SU-DHL-6 (cell line): ENCODE measurements at regions not wholly inside any gene's neighbourhood (a gene's known extent, or its start where the extent isn't known, plus 50 kb on each side); places are given as distances from the start of the nearest gene placed in this dataset.

Experiments used
- H2AFZ ChIP-seq: fragments of 200-600 bp; sonication (generic); 2 replicates; pipeline ENCODE4 v1.6.1; 2014; ENCODE audit warnings: low read depth, mild to moderate bottlenecking, moderate library complexity, mixed read lengths, antibody characterized with exemption, low read length; ENCODE audit not compliant: severe bottlenecking
- H3F3A ChIP-seq: fragments of 200-600 bp; shearing (Covaris generic); 2 replicates; pipeline ENCODE4 v1.6.0; 2016; ENCODE audit warnings: antibody characterized with exemption, mild to moderate bottlenecking; ENCODE audit not compliant: insufficient read depth
- H3K27ac ChIP-seq: fragments of 200-600 bp; sonication (generic); 2 replicates; pipeline ENCODE4 v1.5.1; 2016; ENCODE audit warnings: low read depth, mild to moderate bottlenecking, low read length, moderate library complexity, mixed read lengths
- H3K27me3 ChIP-seq: fragments of 200-600 bp; sonication (generic), shearing (Covaris generic); 2 replicates; pipeline ENCODE4 v1.6.0; 2014; ENCODE audit warnings: mild to moderate bottlenecking, low read length
- H3K36me3 ChIP-seq: fragments of 200-600 bp; sonication (generic); 2 replicates; pipeline ENCODE4 v1.6.1; 2014; ENCODE audit warnings: mild to moderate bottlenecking, low read length, mixed read lengths
- H3K4me2 ChIP-seq: fragments of 300-600, 200-600 bp; shearing (Covaris generic), sonication (generic); 2 replicates; pipeline ENCODE4 v1.6.0; 2014; ENCODE audit warnings: low read length, low read depth, mild to moderate bottlenecking; ENCODE audit not compliant: poor library complexity, severe bottlenecking
- H3K4me3 ChIP-seq: fragments of 200-600 bp; sonication (generic); 2 replicates; pipeline ENCODE4 v1.5.1; 2014; ENCODE audit warnings: antibody characterized with exemption, low read length, mild to moderate bottlenecking, mixed read lengths; ENCODE audit not compliant: insufficient read depth, poor library complexity, severe bottlenecking
- H3K79me2 ChIP-seq: fragments of 200-600 bp; sonication (generic); 2 replicates; pipeline ENCODE4 v1.6.1; 2014; ENCODE audit warnings: mild to moderate bottlenecking, low read length, moderate library complexity; ENCODE audit not compliant: insufficient read depth
- H3K9ac ChIP-seq: fragments of 200-600 bp; sonication (generic); 2 replicates; pipeline ENCODE4 v1.7.0; 2014; ENCODE audit warnings: mild to moderate bottlenecking, low read length
- H3K9me2 ChIP-seq: fragments of 200-600 bp; sonication (generic); replicated peaks from 2 replicates; pipeline ENCODE4 v1.6.1; 2014; ENCODE audit warnings: low read length; ENCODE audit not compliant: insufficient read depth
- H3K9me3 ChIP-seq: fragments of 200-600 bp; sonication (generic); 2 replicates; pipeline ENCODE4 v1.6.1; 2014; ENCODE audit warnings: low read length, mixed read lengths; ENCODE audit not compliant: insufficient read depth
- H4K20me1 ChIP-seq: fragments of 200-600 bp; sonication (generic); 2 replicates; pipeline ENCODE4 v1.6.1; 2014; ENCODE audit warnings: low read depth, mild to moderate bottlenecking, antibody characterized with exemption, low read length, moderate library complexity, mixed read lengths
- CTCF ChIP-seq: fragments of 200-600 bp; sonication (generic); IDR thresholded peaks from one replicate; pipeline ENCODE4 v1.5.1; 2017; ENCODE audit warnings: antibody characterized with exemption, mild to moderate bottlenecking, low read length, moderate library complexity; ENCODE audit not compliant: insufficient read depth, poor library complexity, severe bottlenecking
- EZH2phosphoT487 ChIP-seq: fragments of 200-600 bp; sonication (generic), shearing (Covaris generic); conservative IDR thresholded peaks from 2 replicates; pipeline ENCODE4 v1.6.1; 2018; ENCODE audit warnings: mild to moderate bottlenecking, antibody characterized with exemption, low read length, moderate library complexity, mixed read lengths

GRCh38 chr1:29983321-29983720 is 740.1 kb downstream of the MATN1 start:
- no peak overlapping the region for H2AFZ ChIP-seq
- no peaks in the 10 kb centered on the region for H3K36me3 ChIP-seq
- H3K9me3 ChIP-seq, result no peaks in the 10 kb centered on the region
- H3K9ac ChIP-seq, result no peak overlapping the region
- no peak overlapping the region for H3K27ac ChIP-seq
- H3K27me3 ChIP-seq, result no peaks in the 10 kb centered on the region
- no peaks in the 10 kb centered on the region for H3F3A ChIP-seq
- no peak overlapping the region for H3K4me2 ChIP-seq
- no peaks in the 10 kb centered on the region for H4K20me1 ChIP-seq
- no peaks in the 10 kb centered on the region for H3K9me2 ChIP-seq
- TF ChIP-seq CTCF (no peak), EZH2phosphoT487 (no peak)
- H3K4me3 ChIP-seq, result no peak overlapping the region
- H3K79me2 ChIP-seq, result no peaks in the 10 kb centered on the region

- TF ChIP-seq CTCF (no peak), EZH2phosphoT487 (no peak)
- H3K36me3 ChIP-seq, result no peaks in the 10 kb centered on the region
- H3K4me2 ChIP-seq, result no peak overlapping the region
- H3K27ac ChIP-seq, result no peak overlapping the region
- H3K9me2 ChIP-seq, result no peaks in the 10 kb centered on the region
- H3K4me3 ChIP-seq, result no peak overlapping the region
- 0 out of 2 replicates have a peak, but pooled peaks cover 11% of the 10 kb centered on the region for H3K9me3 ChIP-seq
- no peaks in the 10 kb centered on the region for H3F3A ChIP-seq
- no peak overlapping the region for H2AFZ ChIP-seq
- no peak overlapping the region for H3K9ac ChIP-seq
- no peaks in the 10 kb centered on the region for H4K20me1 ChIP-seq
- H3K79me2 ChIP-seq, result no peaks in the 10 kb centered on the region
- no peaks in the 10 kb centered on the region for H3K27me3 ChIP-seq
Observed at GRCh38 chr1:29981586-29982239, 741.7 kb downstream of the MATN1 start.

- H3K36me3 ChIP-seq, result no peaks in the 10 kb centered on the region
- H3K9me2 ChIP-seq, result no peaks in the 10 kb centered on the region
- no peak overlapping the region for H2AFZ ChIP-seq
- H4K20me1 ChIP-seq, result no peaks in the 10 kb centered on the region
- TF ChIP-seq EZH2phosphoT487, result no peak
- TF ChIP-seq CTCF, result no peak
- H3K9ac ChIP-seq, result no peak overlapping the region
- H3K4me2 ChIP-seq, result no peak overlapping the region
- H3K27me3 ChIP-seq, result no peaks in the 10 kb centered on the region
- no peaks in the 10 kb centered on the region for H3F3A ChIP-seq
- H3K27ac ChIP-seq, result no peak overlapping the region
- H3K79me2 ChIP-seq, result no peaks in the 10 kb centered on the region
- 0 out of 2 replicates have a peak, but pooled peaks cover 11% of the 10 kb centered on the region for H3K9me3 ChIP-seq
- H3K4me3 ChIP-seq, result no peak overlapping the region
Observed at GRCh38 chr1:29977550-29977949, 741.2 kb downstream of the PTPRU start.
